Cardiac muscle cell (in vitro differentiated cells and primary cell): ENCODE measurements at regions not wholly inside any gene's neighbourhood (a gene's known extent, or its start where the extent isn't known, plus 50 kb on each side); places are given as distances from the start of the nearest gene placed in this dataset.

Experiments used
- DNase-seq, 2 donors: peaks; one replicate each; pipeline versions ENCODE4 v3.0.0 to v3.0.0-alpha.2; 2010 to 2017; ENCODE audit warnings: low read depth in 1 of 2, low spot score in 1 of 2
- H3K27ac ChIP-seq: fragments of 200-600 bp; sonication (generic); 2 replicates; pipeline ENCODE4 v1.5.1; 2016
- H3K27me3 ChIP-seq: fragments of 200-600 bp; sonication (generic); 2 replicates; pipeline ENCODE4 v1.6.0; 2016; ENCODE audit warnings: control low read depth
- H3K36me3 ChIP-seq: fragments of 200-600 bp; sonication (generic); 2 replicates; pipeline ENCODE4 v1.5.1; 2016; ENCODE audit warnings: control low read depth
- H3K4me1 ChIP-seq: fragments of 200-600 bp; sonication (generic); 2 replicates; pipeline ENCODE4 v1.8.1; 2017; ENCODE audit warnings: low read depth, mild to moderate bottlenecking, mixed run types
- H3K4me3 ChIP-seq: fragments of 200-600 bp; sonication (generic); 2 replicates; pipeline ENCODE4 v1.5.1; 2016; ENCODE audit warnings: mild to moderate bottlenecking
- H3K9me3 ChIP-seq: fragments of 200-600 bp; sonication (generic); 2 replicates; pipeline ENCODE4 v1.5.1; 2017; ENCODE audit warnings: low read depth, mild to moderate bottlenecking, control low read depth
- TF ChIP-seq, protein P1 (sequence below): IDR thresholded peaks from 2 replicates; pipeline ENCODE4 v1.5.1; 2012; ENCODE audit warnings: low read depth, mild to moderate bottlenecking, low read length

DNA sequence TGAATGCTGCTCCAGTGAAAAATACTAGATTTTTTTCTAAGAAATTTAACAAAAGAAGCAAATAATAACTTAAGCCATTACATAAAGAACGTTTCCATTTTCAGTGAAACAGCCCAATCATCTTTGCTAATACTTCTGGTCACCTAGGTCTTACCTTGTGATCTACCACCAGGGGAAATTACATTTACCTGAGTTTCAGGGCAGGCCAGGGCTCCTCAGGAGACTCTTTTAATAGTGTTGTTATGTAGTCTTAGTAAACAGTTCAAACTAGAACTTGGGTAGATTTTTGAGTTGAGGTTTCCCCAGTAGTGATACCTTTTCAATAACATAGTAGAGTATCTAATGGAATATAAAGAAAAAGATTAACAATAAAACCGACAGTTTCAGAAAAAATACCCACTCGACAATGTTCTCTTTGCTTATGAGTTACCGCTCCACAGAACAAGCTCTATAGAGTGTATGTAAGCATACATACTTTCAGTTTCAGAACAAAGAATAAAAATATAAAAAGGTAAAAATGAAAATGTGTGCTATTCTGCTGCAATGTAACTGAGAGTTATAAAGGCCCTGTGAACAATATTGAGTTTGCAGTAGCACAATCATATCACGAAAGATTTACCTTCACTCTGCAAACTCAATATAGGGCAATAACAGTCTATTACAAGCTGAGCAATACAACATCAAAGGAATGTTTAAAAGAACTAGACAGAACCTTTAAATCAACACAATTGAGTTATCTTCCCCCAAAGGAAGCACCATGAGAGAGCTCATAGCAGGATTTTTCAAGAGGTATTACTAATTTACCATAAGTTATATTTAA lies 165.8 kb downstream of the ATOH1 start:
- TF ChIP-seq, protein P1, sequence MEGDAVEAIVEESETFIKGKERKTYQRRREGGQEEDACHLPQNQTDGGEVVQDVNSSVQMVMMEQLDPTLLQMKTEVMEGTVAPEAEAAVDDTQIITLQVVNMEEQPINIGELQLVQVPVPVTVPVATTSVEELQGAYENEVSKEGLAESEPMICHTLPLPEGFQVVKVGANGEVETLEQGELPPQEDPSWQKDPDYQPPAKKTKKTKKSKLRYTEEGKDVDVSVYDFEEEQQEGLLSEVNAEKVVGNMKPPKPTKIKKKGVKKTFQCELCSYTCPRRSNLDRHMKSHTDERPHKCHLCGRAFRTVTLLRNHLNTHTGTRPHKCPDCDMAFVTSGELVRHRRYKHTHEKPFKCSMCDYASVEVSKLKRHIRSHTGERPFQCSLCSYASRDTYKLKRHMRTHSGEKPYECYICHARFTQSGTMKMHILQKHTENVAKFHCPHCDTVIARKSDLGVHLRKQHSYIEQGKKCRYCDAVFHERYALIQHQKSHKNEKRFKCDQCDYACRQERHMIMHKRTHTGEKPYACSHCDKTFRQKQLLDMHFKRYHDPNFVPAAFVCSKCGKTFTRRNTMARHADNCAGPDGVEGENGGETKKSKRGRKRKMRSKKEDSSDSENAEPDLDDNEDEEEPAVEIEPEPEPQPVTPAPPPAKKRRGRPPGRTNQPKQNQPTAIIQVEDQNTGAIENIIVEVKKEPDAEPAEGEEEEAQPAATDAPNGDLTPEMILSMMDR: no peak
- Histone ChIP-seq H3K36me3 (no peaks in the 10 kb centered on the region), H3K4me1 (no peaks in the 10 kb centered on the region), H3K27me3 (no peaks in the 10 kb centered on the region), H3K27ac (no peak overlapping the region), H3K4me3 (no peak overlapping the region), H3K9me3 (no peaks in the 10 kb centered on the region)
- no peak for DNase-seq

DNA sequence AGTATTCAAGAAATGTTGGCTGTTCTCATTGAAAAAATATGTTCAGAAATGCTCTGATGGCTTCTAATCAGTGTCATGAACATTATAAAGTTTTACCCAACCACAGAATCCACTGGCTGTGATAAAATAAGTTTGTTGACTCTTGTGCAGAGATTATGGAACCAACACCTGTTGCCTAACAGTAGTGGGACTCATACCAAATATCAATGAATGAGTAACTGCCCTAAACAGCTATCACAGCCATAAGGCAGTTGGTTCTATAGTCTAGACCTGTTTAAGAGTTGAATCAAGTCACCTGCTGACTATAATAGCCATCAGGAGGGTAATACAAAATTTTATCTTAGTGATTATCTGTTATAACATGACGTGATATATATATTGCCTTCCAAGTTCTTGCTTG lies 168.3 kb downstream of the ATOH1 start:
- Histone ChIP-seq H3K27me3 (no peaks in the 10 kb centered on the region), H3K9me3 (no peaks in the 10 kb centered on the region), H3K27ac (no peak overlapping the region), H3K36me3 (no peaks in the 10 kb centered on the region), H3K4me3 (no peak overlapping the region), H3K4me1 (no peaks in the 10 kb centered on the region)
- DNase-seq: no peak
- TF ChIP-seq, protein P1: no peak

DNA sequence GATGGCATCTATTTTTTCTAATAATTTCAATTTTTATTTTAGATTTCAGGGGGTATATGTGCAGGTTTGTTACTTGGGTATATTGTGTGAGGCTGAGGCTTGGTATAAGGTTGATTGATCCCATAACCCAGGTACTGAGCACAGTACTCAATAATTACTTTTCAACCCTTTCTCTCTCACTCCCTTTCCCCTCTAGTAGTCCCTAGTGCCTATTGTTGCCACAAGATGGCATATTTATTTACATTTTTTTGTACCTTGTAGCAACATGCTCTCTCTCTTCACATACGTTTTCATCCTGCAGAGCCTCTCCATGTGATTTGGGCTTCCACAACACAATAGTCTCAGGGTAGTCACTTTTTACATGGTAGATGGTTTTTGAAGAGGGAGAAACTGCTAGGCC lies 172.0 kb downstream of the ATOH1 start:
- no peak overlapping the region for H3K4me3 ChIP-seq
- DNase-seq: no peak
- H3K27ac ChIP-seq: no peak overlapping the region
- TF ChIP-seq, protein P1: no peak
- H3K9me3 ChIP-seq: no peaks in the 10 kb centered on the region
- H3K4me1 ChIP-seq: no peaks in the 10 kb centered on the region
- no peaks in the 10 kb centered on the region for H3K27me3 ChIP-seq
- no peaks in the 10 kb centered on the region for H3K36me3 ChIP-seq

DNA sequence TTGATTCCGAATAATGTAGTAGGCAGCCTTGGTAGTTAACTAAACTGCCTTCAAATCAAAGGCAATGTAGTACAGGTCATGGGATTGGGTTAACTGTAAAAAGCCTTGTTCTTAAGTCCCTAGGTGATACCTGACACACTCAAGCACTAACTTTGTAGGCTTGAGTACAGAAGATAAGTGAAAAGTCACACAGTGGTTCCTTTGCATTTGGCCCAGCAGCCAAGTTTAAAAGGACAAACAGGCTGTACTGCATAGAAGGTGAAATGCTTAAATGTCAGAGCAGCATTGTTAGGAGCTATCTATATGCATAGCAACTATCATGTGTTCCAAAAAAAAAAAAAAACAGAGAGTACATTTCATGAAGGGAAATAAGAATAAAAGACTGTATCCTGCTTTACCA lies 178.4 kb downstream of the ATOH1 start:
- peak overlapping the region; percentile 36 for H3K27ac ChIP-seq
- H3K9me3 ChIP-seq: no peaks in the 10 kb centered on the region
- no peak overlapping the region for H3K4me3 ChIP-seq
- no peaks in the 10 kb centered on the region for H3K36me3 ChIP-seq
- peak in 1 of 2 donors; percentile 70 for DNase-seq
- H3K27me3 ChIP-seq: no peaks in the 10 kb centered on the region
- peaks cover 10% of the 10 kb centered on the region for H3K4me1 ChIP-seq
- TF ChIP-seq, protein P1: no peak

DNA sequence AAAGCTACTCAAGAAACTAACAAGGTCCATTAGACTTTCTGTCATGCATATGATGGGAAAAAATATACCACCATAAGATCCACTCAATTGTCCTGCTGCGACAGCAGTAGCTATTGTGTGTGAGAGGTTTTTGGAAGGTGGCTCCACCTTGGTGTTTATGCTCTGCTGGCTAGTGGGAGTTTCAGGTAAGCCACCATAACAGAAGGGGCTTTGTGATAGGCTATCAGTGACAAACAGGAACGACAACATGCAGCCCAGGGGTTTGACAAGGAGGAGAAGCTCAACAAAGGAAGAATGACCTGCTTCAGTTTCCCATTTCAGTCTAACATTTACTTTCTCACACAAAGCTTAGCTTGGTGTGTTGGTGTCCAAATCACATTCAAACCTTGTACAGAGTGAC lies 182.6 kb downstream of the ATOH1 start:
- Histone ChIP-seq H3K27ac (no peak overlapping the region), H3K4me3 (no peak overlapping the region), H3K36me3 (no peaks in the 10 kb centered on the region), H3K27me3 (no peaks in the 10 kb centered on the region), H3K4me1 (peaks cover 10% of the 10 kb centered on the region), H3K9me3 (no peaks in the 10 kb centered on the region)
- DNase-seq: no peak
- TF ChIP-seq, protein P1: no peak
